ENCODE measurements at regions not wholly inside any gene's neighbourhood (a gene's known extent, or its start where the extent isn't known, plus 50 kb on each side); places are given as distances from the start of the nearest gene placed in this dataset.

DNA sequence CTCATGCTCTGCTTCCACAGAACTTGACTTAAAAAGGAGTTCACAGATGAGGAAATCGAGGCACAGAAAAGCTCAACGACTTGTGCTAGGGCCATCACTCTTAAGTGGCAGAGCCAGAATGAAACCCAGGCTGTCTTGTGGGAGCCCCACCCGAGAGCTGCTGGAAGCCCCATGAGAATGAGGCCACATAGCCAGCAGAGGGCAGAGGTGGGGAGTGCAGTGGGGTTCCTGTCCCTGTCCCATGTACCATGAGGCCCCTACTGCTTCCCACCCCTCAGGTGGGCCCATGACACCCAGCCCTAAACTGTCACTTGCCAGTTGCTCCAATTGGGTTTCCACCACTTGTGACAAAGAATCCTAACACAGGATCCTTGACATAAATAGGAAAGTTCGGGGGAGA, 175.9 kb downstream of the IRS2 start:
- H3K27ac Mint-ChIP-seq, result no peak overlapping the region
- peaks cover 0 to 2% (median 0%) of the 10 kb centered on the region in 8 donors for H3K9me3 Mint-ChIP-seq

DNA sequence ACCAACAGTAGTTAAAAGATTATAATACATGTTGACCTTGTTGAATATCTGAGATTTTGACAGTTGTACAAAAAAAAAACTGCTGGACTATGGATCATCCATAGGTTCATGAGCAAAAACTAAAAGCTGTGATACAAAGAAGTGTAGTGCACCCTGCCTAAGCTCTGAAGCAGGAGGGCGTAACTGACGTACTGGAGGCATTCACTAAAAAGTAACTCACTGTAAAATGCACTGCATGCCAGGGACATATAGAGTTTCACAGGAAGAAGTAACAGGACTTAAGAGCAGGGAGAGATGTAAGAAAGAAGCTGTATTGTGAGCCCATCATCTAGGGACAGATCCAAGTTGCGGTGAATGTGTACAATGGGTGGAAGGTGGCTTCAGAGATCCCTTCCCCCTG, 177.9 kb downstream of the IRS2 start:
- Mint-ChIP-seq H3K36me3 (no peaks in the 10 kb centered on the region), H3K4me1 (no peaks in the 10 kb centered on the region), H3K4me3 (no peak overlapping the region), H3K27me3 (peaks cover 0 to 4% of the 10 kb centered on the region in 2 donors), H3K9me3 (peaks cover 0 to 4% (median under 1%) of the 10 kb centered on the region in 8 donors), H3K27ac (no peak overlapping the region)
- H3K27ac ChIP-seq (ENCODE audit: low read depth, low read length), result no peak overlapping the region
- no peak for DNase-seq
- intact Hi-C loops (cut with micrococcal nuclease), result no loop called here
- no peak overlapping the region for H3K4me3 ChIP-seq (ENCODE audit: low read length in 2 of 2)
- no peaks in the 10 kb centered on the region for H3K36me3 ChIP-seq (ENCODE audit: insufficient read depth, low read length)
- ChIA-PET POLR2A (ENCODE audit: partially characterized antibody) (no interaction called here), CTCF (ENCODE audit: partially characterized antibody) (interaction anchor here (1.3 kb wide), 1 partner anchor 182 kb away, joined by 3 read pairs; no protein-coding TSS in a partner anchor)
- H3K27me3 ChIP-seq (ENCODE audit: insufficient read depth, low read length), result no peaks in the 10 kb centered on the region
- no peaks in the 10 kb centered on the region for H3K9me3 ChIP-seq (ENCODE audit: control insufficient read depth in 1 of 2, low read length in 2 of 2)
- H3K4me1 ChIP-seq (ENCODE audit: insufficient read depth, low read length), result no peaks in the 10 kb centered on the region

More for the DNA sequence above, 175.9 kb downstream of the IRS2 start:
- H3K27ac ChIP-seq (ENCODE audit: low read depth, low read length), result no peak overlapping the region
- no peaks in the 10 kb centered on the region for H3K4me1 Mint-ChIP-seq
- ChIA-PET POLR2A (ENCODE audit: partially characterized antibody) (no interaction called here), CTCF (ENCODE audit: partially characterized antibody) (interaction anchor here (0.9 to 2.8 kb wide), 7 partner anchors 10 to 182 kb away, joined by 3 to 17 read pairs (median 8); no protein-coding TSS in a partner anchor)
- intact Hi-C loops (cut with micrococcal nuclease), result loop anchor here (1.0 kb wide), 1 partner anchor 181 kb away; no protein-coding TSS in a partner anchor
- peaks cover 1 to 2% of the 10 kb centered on the region in 2 donors for H3K27me3 Mint-ChIP-seq
- H3K27me3 ChIP-seq (ENCODE audit: insufficient read depth, low read length), result no peaks in the 10 kb centered on the region
- H3K36me3 ChIP-seq (ENCODE audit: insufficient read depth, low read length), result no peaks in the 10 kb centered on the region
- no peak overlapping the region for H3K4me3 Mint-ChIP-seq
- no peaks in the 10 kb centered on the region for H3K36me3 Mint-ChIP-seq
- no peaks in the 10 kb centered on the region for H3K4me1 ChIP-seq (ENCODE audit: insufficient read depth, low read length)
- peak in 4 of 5 donors; percentile 22 to 33 (median 28) for DNase-seq
- H3K4me3 ChIP-seq (ENCODE audit: low read length in 2 of 2), result no peak overlapping the region
- no peaks in the 10 kb centered on the region for H3K9me3 ChIP-seq (ENCODE audit: control insufficient read depth in 1 of 2, low read length in 2 of 2)

DNA sequence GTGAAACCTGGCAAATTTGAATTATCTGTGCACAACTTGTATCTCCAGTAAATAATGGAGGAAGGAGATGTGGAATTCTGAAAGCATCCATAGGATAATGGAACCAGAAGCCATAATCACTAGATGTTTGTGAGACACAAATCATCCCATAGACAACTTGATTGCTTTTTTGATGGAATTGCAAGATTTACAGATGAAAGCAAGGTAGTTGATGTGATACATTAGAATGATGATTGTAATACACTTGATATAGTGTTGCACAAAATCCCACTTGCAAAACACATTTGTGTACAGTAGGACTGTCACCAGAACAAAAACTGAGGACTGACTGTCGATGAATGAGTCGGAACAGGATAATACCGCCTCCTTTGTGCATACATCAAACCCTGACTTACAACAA, 178.3 kb downstream of the IRS2 start:
- H3K4me1 ChIP-seq (ENCODE audit: insufficient read depth, low read length), result no peaks in the 10 kb centered on the region
- H3K9me3 Mint-ChIP-seq, result peaks cover 0 to 4% (median under 1%) of the 10 kb centered on the region in 8 donors
- no peak overlapping the region for H3K27ac ChIP-seq (ENCODE audit: low read depth, low read length)
- no peaks in the 10 kb centered on the region for H3K27me3 ChIP-seq (ENCODE audit: insufficient read depth, low read length)
- H3K36me3 ChIP-seq (ENCODE audit: insufficient read depth, low read length), result no peaks in the 10 kb centered on the region
- intact Hi-C loops (cut with micrococcal nuclease), result no loop called here
- H3K4me3 ChIP-seq (ENCODE audit: low read length in 2 of 2), result no peak overlapping the region
- H3K4me3 Mint-ChIP-seq, result no peak overlapping the region
- no peak for DNase-seq
- peaks cover 0 to 4% of the 10 kb centered on the region in 2 donors for H3K27me3 Mint-ChIP-seq
- no peaks in the 10 kb centered on the region for H3K4me1 Mint-ChIP-seq
- ChIA-PET CTCF (ENCODE audit: partially characterized antibody) (interaction anchor here (1.3 kb wide), 1 partner anchor 182 kb away, joined by 3 read pairs; no protein-coding TSS in a partner anchor), POLR2A (ENCODE audit: partially characterized antibody) (no interaction called here)
- no peaks in the 10 kb centered on the region for H3K9me3 ChIP-seq (ENCODE audit: control insufficient read depth in 1 of 2, low read length in 2 of 2)
- no peaks in the 10 kb centered on the region for H3K36me3 Mint-ChIP-seq
- no peak overlapping the region for H3K27ac Mint-ChIP-seq

DNA sequence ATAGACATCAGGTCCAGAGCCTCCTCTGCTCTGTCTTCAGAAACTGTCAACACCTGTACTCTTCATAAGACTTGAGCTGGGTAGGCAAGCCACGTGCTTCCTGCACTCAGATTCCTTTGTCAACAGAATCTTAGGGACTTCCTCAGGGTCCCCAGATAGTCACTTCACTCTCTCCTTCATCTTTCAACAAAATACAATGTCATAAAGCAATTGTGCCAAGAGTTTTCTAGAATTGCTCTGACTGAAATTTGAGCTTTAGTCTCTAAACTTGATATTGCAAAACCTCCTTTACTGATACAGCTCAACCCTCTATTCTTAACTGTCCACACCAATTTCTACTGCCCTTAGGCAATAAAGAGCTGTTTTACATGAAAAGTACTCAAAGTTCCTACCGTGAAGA, 179.9 kb downstream of the IRS2 start:
- H3K36me3 Mint-ChIP-seq, result no peaks in the 10 kb centered on the region
- ChIA-PET CTCF (ENCODE audit: partially characterized antibody) (no interaction called here), POLR2A (ENCODE audit: partially characterized antibody) (no interaction called here)
- no peak overlapping the region for H3K4me3 Mint-ChIP-seq
- Histone ChIP-seq H3K4me3 (ENCODE audit: low read length in 2 of 2) (no peak overlapping the region), H3K27ac (ENCODE audit: low read depth, low read length) (no peak overlapping the region), H3K9me3 (ENCODE audit: control insufficient read depth in 1 of 2, low read length in 2 of 2) (no peaks in the 10 kb centered on the region), H3K4me1 (ENCODE audit: insufficient read depth, low read length) (no peaks in the 10 kb centered on the region), H3K36me3 (ENCODE audit: insufficient read depth, low read length) (no peaks in the 10 kb centered on the region), H3K27me3 (ENCODE audit: insufficient read depth, low read length) (no peaks in the 10 kb centered on the region)
- H3K9me3 Mint-ChIP-seq, result peaks cover 0 to 4% (median under 1%) of the 10 kb centered on the region in 8 donors
- no peaks in the 10 kb centered on the region for H3K4me1 Mint-ChIP-seq
- peaks cover 0 to 4% of the 10 kb centered on the region in 2 donors for H3K27me3 Mint-ChIP-seq
- DNase-seq, result no peak
- no peak overlapping the region for H3K27ac Mint-ChIP-seq
- intact Hi-C loops (cut with micrococcal nuclease), result no loop called here

DNA sequence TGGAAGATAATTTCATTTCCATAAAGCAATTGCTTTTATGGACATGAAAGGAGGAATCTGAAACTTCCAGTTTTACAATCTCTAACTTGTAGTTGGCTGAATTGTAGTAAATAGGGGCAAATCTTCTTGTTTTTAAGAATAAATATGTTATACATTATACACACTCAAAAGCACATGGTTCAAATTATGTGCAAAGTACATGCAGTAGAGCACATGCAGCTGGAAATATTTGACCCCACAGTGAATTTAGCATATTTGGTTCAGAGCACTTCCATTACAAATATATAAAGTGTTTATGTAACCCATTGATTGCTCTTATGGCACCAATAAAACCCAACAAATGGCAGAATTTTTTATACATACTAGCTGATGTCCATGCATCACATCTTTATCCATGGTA, 180.5 kb downstream of the IRS2 start:
- no peak overlapping the region for H3K4me3 ChIP-seq (ENCODE audit: low read length in 2 of 2)
- no peaks in the 10 kb centered on the region for H3K4me1 ChIP-seq (ENCODE audit: insufficient read depth, low read length)
- Mint-ChIP-seq H3K27ac (no peak overlapping the region), H3K9me3 (peaks cover 0 to 4% (median under 1%) of the 10 kb centered on the region in 8 donors), H3K4me1 (no peaks in the 10 kb centered on the region), H3K27me3 (peaks cover 0 to 6% of the 10 kb centered on the region in 2 donors), H3K36me3 (no peaks in the 10 kb centered on the region), H3K4me3 (no peak overlapping the region)
- H3K9me3 ChIP-seq (ENCODE audit: control insufficient read depth in 1 of 2, low read length in 2 of 2), result no peaks in the 10 kb centered on the region
- DNase-seq, result no peak
- H3K27ac ChIP-seq (ENCODE audit: low read depth, low read length), result no peak overlapping the region
- H3K27me3 ChIP-seq (ENCODE audit: insufficient read depth, low read length), result no peaks in the 10 kb centered on the region
- H3K36me3 ChIP-seq (ENCODE audit: insufficient read depth, low read length), result no peaks in the 10 kb centered on the region
- ChIA-PET POLR2A (ENCODE audit: partially characterized antibody) (no interaction called here), CTCF (ENCODE audit: partially characterized antibody) (no interaction called here)
- intact Hi-C loops (cut with micrococcal nuclease), result no loop called here

DNA sequence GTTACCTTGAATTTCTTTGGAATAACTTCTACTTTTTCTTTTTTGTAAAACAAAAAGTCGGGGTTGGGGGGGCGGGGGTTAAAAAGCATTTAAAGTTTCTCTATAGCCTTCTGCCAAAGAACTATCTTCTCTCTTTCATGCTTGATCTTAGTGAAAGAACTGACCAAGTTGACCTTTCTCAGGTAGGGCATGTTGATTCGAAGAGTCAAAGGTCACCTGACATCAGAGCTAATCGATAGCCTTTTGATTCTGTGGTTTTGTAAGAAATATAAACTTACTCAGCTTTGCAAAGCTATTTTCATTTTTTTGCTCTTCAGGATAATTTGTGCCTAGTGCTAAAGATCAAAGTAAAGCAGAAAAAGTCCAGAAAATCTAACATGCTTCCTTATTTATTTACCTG, 181.5 kb downstream of the IRS2 start:
- H3K27me3 ChIP-seq (ENCODE audit: insufficient read depth, low read length), result no peaks in the 10 kb centered on the region
- Mint-ChIP-seq H3K27ac (no peak overlapping the region), H3K27me3 (peaks cover 0 to 6% of the 10 kb centered on the region in 2 donors), H3K4me3 (no peak overlapping the region), H3K36me3 (no peaks in the 10 kb centered on the region), H3K9me3 (peaks cover 0 to 4% (median under 1%) of the 10 kb centered on the region in 8 donors), H3K4me1 (no peaks in the 10 kb centered on the region)
- H3K4me3 ChIP-seq (ENCODE audit: low read length in 2 of 2), result no peak overlapping the region
- CTCF ChIA-PET (ENCODE audit: partially characterized antibody), result no interaction called here
- no peaks in the 10 kb centered on the region for H3K36me3 ChIP-seq (ENCODE audit: insufficient read depth, low read length)
- no peaks in the 10 kb centered on the region for H3K9me3 ChIP-seq (ENCODE audit: control insufficient read depth in 1 of 2, low read length in 2 of 2)
- no peak for DNase-seq
- POLR2A ChIA-PET (ENCODE audit: partially characterized antibody), result no interaction called here
- intact Hi-C loops (cut with micrococcal nuclease), result no loop called here
- H3K4me1 ChIP-seq (ENCODE audit: insufficient read depth, low read length), result no peaks in the 10 kb centered on the region
- no peak overlapping the region for H3K27ac ChIP-seq (ENCODE audit: low read depth, low read length)

DNA sequence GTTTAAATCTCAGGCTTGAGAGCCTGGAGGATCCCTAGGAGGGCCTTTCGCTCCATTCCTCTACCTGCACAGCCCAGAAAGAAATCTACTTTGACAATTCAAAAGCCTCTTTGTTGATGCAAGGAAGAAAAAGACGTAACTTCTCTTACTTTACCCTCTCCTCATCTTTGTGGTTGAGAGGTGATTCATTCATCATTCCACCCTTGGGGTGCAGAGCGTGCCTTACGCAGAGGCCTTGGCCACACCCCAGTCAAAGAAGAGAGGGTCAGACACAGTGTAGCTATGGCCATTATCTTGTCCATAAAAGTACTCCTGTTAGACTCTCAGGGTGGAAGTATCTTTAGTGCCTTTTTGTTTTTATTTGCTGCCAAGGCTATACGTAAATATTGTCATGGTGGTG, 184.0 kb downstream of the IRS2 start:
- H3K27me3 Mint-ChIP-seq, result peaks cover 0 to 13% of the 10 kb centered on the region in 2 donors
- Histone ChIP-seq H3K36me3 (ENCODE audit: insufficient read depth, low read length) (no peaks in the 10 kb centered on the region), H3K27me3 (ENCODE audit: insufficient read depth, low read length) (no peaks in the 10 kb centered on the region), H3K4me3 (ENCODE audit: low read length in 2 of 2) (no peak overlapping the region), H3K27ac (ENCODE audit: low read depth, low read length) (no peak overlapping the region), H3K9me3 (ENCODE audit: control insufficient read depth in 1 of 2, low read length in 2 of 2) (no peaks in the 10 kb centered on the region), H3K4me1 (ENCODE audit: insufficient read depth, low read length) (no peaks in the 10 kb centered on the region)
- no peaks in the 10 kb centered on the region for H3K4me1 Mint-ChIP-seq
- peaks cover 0 to 4% (median under 1%) of the 10 kb centered on the region in 8 donors for H3K9me3 Mint-ChIP-seq
- H3K4me3 Mint-ChIP-seq, result no peak overlapping the region
- no peak overlapping the region for H3K27ac Mint-ChIP-seq
- intact Hi-C loops (cut with micrococcal nuclease), result no loop called here
- H3K36me3 Mint-ChIP-seq, result no peaks in the 10 kb centered on the region
- ChIA-PET CTCF (ENCODE audit: partially characterized antibody) (interaction anchor here (3.4 kb wide), 1 partner anchor 8 kb away, joined by 10 read pairs; no protein-coding TSS in a partner anchor), POLR2A (ENCODE audit: partially characterized antibody) (no interaction called here)
- DNase-seq, result no peak

Measured in CD4-positive, alpha-beta memory T cell (primary cell).